AG04449 (cell line): ENCODE measurements at regions not wholly inside any gene's neighbourhood (a gene's known extent, or its start where the extent isn't known, plus 50 kb on each side); places are given as distances from the start of the nearest gene placed in this dataset.

Experiments used
- CTCF ChIA-PET: fragments of 350-600 bp; formaldehyde crosslinking; extraction: SDS; loops from one replicate; lab custom pipeline; 2021; ENCODE audit warnings: antibody characterized with exemption; lab: Yijun Ruan, JAX
- POLR2A ChIA-PET: fragments of 400-600, 350-600 bp; formaldehyde crosslinking; extraction: SDS; loops from one replicate; lab custom pipeline; 2020; ENCODE audit warnings: antibody characterized with exemption, inconsistent platforms; lab: Yijun Ruan, JAX
- DNase-seq: peaks from one replicate; pipeline ENCODE4 v3.0.0-alpha.2; 2010; ENCODE audit warnings: low read depth, low spot score
- H3K4me3 ChIP-seq: 2 replicates; pipeline ENCODE4 v1.5.1; 2011; ENCODE audit warnings: low read depth, mild to moderate bottlenecking, control low read depth, low read length
- CTCF ChIP-seq: IDR thresholded peaks from one replicate; pipeline ENCODE4 v1.5.1; 2011; ENCODE audit warnings: mild to moderate bottlenecking, moderate library complexity, low read length, control low read depth, inconsistent platforms; ENCODE audit not compliant: insufficient read depth; ENCODE audit errors: missing control alignments

GRCh38 chr2:145593991-145594614 lies 1074.2 kb upstream of the ZEB2 start:
- CTCF ChIA-PET = interaction anchor here (0.8 kb wide), 1 partner anchor 639 kb away, joined by 3 read pairs; no protein-coding TSS in a partner anchor
- DNase-seq = no peak
- POLR2A ChIA-PET = no interaction called here
- peak; percentile 31 for TF ChIP-seq CTCF
- H3K4me3 ChIP-seq = no peak overlapping the region

- POLR2A ChIA-PET = no interaction called here
- CTCF ChIA-PET = no interaction called here
These were observed 1073.4 kb upstream of the ZEB2 start for GRCh38 chr2:145593280-145593679.

GRCh38 chr2:145592361-145592760 lies 1072.4 kb upstream of the ZEB2 start:
- TF ChIP-seq CTCF = no peak
- ChIA-PET POLR2A (interaction anchor here (0.6 kb wide), 1 partner anchor 560 kb away, joined by 3 read pairs; no protein-coding TSS in a partner anchor), CTCF (interaction anchor here (0.7 kb wide), 1 partner anchor 10 kb away, joined by 3 read pairs; no protein-coding TSS in a partner anchor)
- no peak for DNase-seq
- H3K4me3 ChIP-seq = no peak overlapping the region

More at GRCh38 chr2:145593280-145593679, 1073.4 kb upstream of the ZEB2 start:
- no peak for DNase-seq
- no peak overlapping the region for H3K4me3 ChIP-seq
- no peak for TF ChIP-seq CTCF

- H3K4me3 ChIP-seq = no peak overlapping the region
- no peak for DNase-seq
- ChIA-PET POLR2A (no interaction called here), CTCF (no interaction called here)
- no peak for TF ChIP-seq CTCF
These were observed 1071.3 kb upstream of the ZEB2 start for GRCh38 chr2:145591109-145591809.

- POLR2A ChIA-PET = no interaction called here
- DNase-seq = no peak
- H3K4me3 ChIP-seq = no peak overlapping the region
- CTCF ChIA-PET = no interaction called here
- TF ChIP-seq CTCF = no peak
These were observed 1068.0 kb upstream of the ZEB2 start for GRCh38 chr2:145587922-145588321.

- no peak for TF ChIP-seq CTCF
- no peak overlapping the region for H3K4me3 ChIP-seq
- ChIA-PET CTCF (no interaction called here), POLR2A (interaction anchor here (0.6 kb wide), 1 partner anchor 578 kb away, joined by 6 read pairs; no protein-coding TSS in a partner anchor)
- no peak for DNase-seq
These were observed 1064.4 kb upstream of the ZEB2 start for GRCh38 chr2:145584353-145584752.
